Peyer's patch (tissue), 4 donors: ENCODE measurements at regions not wholly inside any gene's neighbourhood (a gene's known extent, or its start where the extent isn't known, plus 50 kb on each side); places are given as distances from the start of the nearest gene placed in this dataset.

Experiments used
- CTCF ChIP-seq, 6 experiments: fragments of 450-650 bp in 4 of 6; fragments of 200-600 bp in 2 of 6; sonication (generic) in 1 of 6; IDR thresholded peaks; one replicate each; pipeline ENCODE4 v1.5.1; 2017 to 2019; ENCODE audit warnings: antibody characterized with exemption in 6 of 6, mild to moderate bottlenecking in 3 of 6, moderate library complexity in 1 of 6
- POLR2A ChIP-seq, 2 donors: fragments of 450-650 bp; IDR thresholded peaks; one replicate each; pipeline ENCODE4 v1.5.1; 2017; ENCODE audit warnings: antibody characterized with exemption in 2 of 2, mild to moderate bottlenecking in 2 of 2, moderate library complexity in 2 of 2

- TF ChIP-seq CTCF (IDR thresholded peaks at IDR 0.05), result no peak
- no peak for TF ChIP-seq POLR2A (IDR thresholded peaks at IDR 0.05)
These were observed 253.4 kb upstream of the SLC24A2 start for GRCh38 chr9:20042128-20042711.
